Activated CD4-positive, CD25-positive, alpha-beta regulatory T cell (primary cell): ENCODE measurements at regions not wholly inside any gene's neighbourhood (a gene's known extent, or its start where the extent isn't known, plus 50 kb on each side); places are given as distances from the start of the nearest gene placed in this dataset.

Source experiments
- DNase-seq, 4 experiments: peaks; one replicate each; lab custom pipeline; 2025; lab: John Stamatoyannopoulos, UW

DNA sequence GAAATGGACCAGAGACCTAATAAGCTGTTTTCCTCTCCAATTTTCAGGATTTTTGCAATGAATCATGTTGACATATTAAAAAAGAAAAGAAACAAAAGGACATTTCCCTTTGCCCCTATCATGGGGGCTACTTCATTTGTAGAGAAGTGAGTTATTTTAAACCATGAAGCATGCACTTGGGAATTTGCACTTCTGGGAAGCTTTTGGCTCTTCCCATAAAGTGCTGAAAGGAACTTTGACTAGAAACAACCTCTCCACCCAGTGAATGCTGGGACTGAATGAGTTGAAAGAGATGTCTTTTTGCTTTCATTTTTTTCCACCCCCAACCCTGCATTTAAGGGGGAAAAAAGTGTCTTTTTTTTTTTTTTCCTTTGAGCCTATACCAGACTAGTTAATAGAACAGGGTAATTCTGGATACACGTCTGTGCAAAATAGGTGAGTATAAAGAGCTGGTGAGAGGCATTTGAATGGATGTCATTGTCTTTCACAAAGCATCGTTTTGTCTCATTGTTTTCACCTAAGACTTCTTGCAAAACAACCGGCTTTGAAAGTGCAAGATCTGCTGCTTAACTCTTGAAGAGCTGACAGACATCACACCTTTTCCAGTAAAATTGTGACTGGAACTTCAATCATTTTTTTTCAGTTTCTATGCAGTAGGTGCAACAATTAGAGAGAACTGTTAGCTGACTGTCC is 138.7 kb upstream of the BACH2 start:
- no peak for DNase-seq

DNA sequence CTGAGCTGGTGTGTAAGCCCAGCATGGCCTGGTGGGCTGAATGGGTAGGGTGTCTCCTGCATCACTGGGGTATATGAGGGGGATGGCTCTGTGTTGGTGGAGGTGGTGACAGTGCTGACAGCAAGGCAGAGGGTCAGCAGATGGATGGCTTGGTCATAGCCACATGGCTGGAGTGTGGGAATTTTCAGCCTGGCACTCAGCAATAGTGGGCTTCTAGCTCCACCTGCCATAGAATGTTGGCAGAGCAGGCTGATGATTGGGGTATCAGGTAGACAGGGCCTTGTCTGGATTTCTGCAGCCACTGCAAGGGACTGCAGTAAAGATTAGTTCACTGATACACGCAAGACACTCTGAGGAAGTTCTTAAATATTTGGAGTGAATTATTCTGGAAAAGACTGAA is 137.5 kb upstream of the BACH2 start:
- no peak for DNase-seq

DNA sequence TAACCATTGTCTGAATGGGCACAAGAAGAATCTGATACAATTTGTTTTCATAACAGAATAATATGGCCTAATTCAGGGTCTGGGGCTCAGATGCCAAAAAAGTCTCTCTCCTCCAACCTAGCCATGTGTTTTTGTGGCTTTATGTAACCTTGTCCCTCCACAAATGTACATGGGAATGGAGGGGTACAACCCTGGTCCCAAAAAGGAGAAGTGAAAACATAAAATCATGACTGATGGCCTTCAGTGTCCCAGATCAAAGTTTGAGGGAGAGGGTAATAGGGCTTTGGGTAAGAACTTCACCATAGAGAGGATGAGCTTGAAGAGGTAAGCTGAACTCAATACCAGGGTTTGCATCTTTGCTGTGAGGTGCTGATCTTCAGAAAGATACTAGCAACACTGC is 136.3 kb upstream of the BACH2 start:
- no peak for DNase-seq

DNA sequence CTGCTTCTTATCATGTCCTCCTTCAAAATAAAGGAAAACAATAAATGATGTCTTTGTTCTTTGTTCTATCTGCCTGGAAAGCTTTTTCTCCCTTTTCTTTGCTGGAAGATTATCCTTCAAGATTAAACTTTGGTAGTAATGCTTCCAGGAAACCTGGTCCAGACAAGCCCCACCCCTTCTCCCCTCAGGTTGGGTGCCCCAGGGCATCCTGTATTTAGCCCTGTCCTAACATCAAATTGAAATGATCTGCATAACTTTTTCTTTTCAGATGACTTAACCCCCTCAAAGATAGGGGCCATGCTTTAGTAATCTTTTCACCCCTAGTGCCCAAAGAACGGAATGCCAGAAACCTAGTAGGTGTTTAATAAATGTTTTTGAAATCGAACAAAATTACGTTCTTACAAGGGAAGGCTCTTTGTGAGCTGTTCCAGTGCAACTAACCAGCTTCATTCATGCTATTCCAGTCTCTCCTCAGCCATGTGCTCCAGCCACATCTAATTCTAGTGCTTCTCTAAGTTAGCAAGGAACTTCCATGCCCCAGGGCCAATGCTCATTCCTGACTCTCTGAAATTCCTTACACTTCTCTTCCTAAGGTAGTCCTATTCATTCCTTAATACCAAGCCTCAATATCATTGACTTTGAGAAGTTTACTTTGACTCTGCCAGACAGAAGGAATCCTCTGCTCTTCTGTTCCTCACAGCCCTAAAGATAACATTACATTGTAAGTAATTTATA is 135.6 kb upstream of the BACH2 start:
- no peak for DNase-seq

DNA sequence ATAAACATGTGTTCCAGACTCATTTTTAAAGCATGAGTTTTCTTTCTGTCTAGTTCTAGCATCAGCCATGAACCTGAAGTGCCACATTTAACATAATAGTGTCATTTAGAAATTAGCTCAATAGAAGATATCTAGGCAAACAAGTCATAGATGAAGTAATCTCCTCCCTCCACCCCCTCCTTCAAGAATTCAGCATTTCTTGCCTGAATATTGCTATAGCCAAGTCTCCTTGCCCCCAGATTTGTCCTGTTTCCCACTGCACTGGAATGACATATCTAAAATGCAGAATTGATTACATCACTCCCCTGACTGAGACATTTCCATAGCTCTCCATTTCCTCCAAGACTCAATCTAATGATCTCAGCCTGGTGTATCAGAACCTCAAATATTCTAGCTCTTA is 134.9 kb upstream of the BACH2 start:
- DNase-seq: no peak

DNA sequence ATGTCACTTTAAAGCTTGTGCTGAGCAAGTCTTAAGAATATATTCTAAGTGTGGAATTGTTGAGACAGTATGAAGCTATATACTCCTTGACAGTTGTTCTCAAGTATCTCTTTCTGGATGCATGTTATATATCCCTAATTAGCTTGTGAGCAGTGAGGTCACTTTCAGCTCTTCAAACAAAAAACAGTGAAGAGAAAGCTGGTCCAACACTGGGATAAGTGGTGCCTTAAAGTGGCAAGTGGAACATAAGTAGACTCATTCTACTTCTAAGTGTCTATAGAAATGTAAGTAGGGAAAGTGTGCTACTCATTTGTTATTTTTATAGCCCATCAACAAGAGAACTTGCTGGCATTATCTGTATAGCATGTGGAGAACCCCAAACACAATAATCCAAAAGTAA is 133.1 kb upstream of the BACH2 start:
- no peak for DNase-seq

DNA sequence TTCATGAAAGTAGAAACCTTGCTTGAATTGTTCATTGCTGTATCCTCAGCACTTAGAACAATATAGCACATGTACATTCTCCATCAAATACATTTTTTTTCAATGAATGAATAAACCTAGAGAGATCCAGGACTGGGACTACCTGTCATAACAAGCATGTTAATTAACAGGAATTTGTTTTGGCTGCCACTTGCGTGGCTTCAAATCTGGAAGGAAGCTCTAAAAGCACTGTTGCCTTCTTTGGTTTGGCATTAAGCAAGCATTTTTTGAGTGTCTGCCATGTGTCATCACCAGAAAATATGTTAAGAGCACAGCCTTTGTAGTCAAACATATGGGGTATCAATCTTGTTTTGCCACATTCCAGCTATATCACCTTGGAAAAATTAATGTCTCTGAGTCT is 131.9 kb upstream of the BACH2 start:
- no peak for DNase-seq

DNA sequence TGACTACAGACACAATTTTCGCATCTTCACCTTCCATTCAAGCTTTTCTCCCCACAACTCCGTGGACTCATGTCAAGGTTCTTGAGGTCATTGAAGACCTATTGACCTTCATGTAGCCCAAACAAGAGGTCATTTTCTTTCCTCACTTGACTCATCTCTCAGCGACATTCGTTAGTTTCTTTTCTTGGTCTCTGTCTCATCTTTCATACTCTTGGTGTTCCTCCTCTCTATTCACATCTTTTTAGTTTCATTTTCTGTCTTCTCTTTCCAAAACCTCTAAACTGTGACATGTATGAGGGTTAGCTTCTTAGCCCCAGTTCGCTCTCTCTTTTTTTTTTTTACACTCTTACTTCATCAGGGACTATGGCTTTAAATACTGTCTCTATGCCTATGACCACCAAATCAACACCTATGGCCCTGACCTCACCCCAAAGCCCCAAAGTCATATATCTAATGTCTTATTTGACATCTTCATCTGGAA is 128.6 kb upstream of the BACH2 start:
- no peak for DNase-seq

DNA sequence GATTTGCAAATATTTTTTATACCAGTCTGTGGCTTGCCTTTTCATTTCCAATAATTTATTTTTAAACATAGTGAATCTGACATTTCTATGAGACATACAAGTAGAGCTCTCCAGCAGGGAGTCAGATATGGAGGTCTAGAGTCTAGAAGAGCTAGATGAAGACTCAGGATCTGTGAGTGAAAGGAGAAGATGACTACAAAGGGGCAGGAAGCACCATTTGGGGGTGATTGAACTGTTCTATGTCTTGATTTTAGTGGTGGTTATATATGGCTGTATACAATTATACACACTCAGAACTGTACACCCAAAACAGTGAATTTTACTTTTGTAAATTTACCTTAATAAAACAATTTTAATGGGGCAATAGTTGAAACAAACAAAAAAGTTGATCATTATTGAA is 127.9 kb upstream of the BACH2 start:
- no peak for DNase-seq

DNA sequence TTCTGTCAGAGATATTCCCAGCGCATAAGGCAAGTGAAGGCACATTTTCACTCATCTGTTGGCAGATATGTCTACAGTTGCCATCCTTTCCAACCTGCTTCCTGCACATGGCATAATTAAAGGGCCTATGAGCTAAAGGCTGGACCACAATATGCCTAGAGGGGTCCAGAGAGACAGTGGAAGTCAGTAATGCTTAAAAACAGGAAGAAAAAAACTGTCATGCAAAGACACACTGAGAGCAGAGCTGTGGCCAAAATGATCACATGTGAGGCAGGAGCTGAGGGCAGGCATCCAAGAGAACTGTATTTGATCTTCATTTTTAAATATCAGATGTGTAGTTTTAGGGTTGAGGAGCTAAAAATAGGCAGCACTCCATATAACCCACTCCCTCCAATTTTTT is 125.0 kb upstream of the BACH2 start:
- no peak for DNase-seq

DNA sequence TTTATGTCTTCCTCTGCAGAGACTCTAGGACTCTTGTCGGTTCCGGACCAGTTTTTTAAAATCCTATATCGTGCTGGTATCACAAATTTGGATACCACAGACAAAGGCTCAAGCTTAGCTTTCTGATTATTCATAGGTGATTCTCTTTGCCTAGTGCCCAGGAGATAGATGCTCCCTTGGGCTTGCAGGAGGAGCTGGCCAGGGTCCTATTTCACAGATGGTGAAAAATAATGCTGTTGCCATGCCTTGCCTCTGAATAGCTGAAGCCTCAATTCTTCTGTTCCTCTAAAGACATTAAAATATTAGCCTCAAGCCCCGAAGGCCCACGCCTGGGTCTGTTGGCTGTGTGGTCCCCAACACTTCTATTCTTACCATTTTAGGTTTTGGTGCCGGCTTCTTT is 123.9 kb upstream of the BACH2 start:
- no peak for DNase-seq

DNA sequence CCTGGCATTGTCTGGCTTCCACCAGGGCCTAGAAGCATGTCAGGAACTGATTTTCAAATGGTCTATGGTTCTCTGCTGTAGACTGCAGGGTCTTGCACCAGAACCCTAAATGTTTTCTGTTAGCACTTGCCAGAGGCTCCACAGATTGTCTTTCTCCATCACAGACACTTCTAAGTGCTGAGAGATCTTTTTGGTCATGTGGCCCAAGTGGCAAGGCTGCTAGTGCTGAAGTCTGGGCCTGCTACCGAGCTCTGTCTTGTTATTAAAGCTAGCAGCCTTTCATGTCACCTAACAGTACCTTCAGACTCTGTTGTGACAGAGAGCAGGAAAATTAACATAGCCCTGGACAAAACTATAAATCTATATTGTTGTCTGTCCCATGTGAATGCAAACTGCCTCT is 120.7 kb upstream of the BACH2 start:
- no peak for DNase-seq

DNA sequence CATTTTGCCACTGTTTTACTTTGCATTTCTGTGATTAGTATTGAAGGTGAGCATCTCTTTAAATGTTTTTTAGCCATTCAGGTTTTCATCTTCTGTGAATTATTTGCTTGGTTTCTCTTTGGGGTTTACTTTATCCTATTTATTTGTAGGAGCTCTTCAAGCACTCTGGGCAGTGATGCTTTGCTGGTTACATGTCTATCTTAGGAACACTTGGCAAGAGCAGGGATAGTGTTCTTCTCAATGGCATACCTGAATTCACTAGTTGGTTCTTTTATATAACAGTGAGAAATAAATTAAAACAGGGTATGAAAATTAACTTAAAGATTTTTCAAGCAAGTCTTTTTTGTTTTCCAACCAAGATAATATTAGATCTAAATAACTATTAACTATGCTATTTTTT is 119.7 kb upstream of the BACH2 start:
- no peak for DNase-seq

DNA sequence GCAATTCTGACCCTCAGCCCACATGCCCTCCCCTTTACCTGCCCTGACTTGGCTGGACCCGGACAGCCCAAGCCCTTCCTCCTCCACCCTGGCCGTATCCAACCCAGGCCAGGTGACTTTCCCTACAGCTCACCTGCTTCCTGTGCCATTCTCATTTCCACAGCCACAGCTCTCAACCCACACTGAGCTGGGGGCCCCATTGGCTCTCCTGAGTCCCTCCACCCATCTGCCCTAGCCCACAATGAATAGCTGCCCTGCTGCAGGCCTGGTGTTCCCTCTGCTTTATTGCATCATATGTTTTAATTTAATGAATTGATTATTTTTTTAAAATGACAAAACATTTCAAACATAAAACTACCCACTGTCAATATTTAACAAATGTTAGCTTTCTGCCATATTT is 118.5 kb upstream of the BACH2 start:
- no peak for DNase-seq

DNA sequence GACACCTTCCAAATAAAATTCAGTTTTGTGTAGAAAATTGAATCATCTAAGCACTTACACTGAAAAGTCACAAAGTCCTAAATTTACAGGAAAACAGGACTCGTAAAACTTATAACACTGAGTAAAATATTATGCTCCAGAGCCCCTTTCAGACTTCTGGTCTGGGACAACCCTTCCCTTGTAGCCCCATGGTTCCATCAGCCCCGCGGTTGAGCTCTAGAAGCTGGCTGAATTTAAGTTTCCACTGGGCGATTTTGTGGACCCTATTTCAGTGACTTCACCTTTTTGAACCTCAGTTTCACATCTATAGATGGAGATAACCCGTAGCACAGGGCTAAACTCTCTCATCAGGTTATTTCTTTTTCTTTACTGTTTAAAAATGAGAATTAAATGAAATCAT is 117.7 kb upstream of the BACH2 start:
- no peak for DNase-seq

DNA sequence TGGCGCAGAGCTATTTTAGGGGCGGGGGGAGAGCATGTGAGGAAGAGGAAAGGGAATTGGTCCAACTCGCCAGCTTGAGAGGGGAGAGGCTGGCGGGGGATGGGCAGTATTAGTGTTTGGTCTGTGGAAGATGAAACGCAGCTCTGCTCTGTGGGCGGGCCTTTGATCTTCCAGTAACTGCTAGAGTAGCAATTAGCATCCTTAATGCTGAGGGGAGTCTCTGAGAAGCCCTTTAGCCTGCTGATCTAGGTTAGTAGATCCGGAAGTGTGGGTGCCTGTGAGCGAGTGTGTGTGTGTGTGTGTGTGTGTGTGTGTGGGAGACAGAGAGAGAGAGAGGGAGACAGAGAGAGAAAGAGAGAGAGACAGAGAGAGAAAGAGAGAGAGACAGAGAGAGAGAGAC is 117.2 kb upstream of the BACH2 start:
- peak in 3 of 4 experiments; percentile 33 to 61 (median 46) for DNase-seq

DNA sequence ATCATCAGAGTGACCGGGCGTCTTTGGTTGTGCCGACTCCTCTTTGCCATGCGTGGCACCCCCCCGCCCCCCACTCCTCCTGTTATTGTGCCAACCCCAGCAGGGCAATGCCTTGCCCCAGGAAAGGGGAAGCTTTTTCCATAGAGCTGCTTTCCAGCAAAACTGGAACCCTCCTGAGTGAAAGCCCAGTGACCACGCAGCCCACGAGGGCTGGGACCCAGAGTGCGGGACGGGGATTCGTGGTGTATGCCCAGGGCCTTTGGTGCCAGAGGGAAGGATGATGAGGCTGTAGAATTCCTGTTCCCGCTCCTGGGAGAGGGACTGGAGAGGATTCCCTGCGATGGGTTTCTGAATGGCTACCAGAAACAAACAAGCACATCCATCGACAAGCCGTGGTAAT is 116.8 kb upstream of the BACH2 start:
- no peak for DNase-seq

DNA sequence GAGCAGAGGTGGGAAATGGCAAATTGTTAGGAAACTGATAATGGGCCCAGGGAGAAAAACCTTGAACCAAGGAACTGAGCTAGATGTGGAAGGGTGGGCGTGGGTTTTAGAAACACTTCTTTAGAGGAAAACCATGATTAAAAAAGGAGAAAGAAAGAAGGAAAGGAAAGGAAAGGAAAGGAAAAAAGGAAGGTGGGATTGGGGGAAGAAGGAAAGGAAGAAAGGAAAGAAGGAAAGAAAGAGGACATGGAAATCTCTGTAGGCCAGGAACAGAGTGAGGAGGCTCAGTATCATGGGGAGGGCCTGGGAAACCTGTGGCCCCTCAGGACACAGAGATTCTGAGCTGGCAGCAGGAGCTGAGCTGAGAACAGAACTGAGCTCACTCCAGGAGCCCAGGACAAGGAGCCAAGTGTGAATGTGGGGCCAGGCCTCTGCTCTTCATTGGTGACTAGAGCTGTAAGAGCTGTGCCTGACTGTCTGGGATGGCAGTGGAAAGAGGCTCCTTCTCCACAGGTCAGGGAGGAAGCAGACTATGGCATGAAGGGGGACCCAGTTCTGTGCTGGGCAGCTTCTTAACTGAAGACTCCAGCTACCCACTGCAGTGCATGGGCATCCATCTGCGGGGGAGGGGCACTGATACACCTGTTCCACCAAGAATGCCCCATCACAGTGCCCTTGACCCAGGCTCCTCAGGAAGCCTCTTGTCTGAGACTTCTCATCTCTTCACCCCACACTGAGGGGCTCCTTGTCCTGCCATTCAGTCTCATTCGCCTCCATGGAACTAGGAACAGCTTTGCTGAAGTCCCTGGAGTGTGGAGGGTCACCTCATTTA is 116.1 kb upstream of the BACH2 start:
- peak in 1 of 4 experiments; percentile 3 for DNase-seq

DNA sequence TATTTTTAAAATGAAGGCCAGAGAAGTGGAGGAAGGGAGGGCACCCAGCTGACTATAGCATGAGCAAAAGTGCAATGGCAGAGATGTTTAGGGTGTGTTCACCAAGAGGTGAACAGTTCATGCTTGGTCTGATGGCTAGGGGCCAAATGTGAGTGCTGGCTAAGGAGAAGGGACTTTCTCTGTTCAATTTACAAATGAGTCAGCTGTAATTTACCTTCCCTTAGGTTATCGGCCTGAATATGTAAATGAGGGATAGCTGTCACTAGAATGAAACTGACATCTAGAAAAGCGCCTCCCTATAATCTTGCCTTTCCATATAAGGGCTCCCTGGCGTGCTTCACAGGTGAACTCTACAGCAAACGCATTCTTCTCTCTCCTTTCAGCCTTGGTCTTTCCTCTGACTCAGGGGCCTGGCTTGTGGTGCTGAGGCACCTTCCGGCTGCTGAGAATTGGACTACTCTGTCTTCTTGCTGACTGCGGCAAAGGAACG is 114.7 kb upstream of the BACH2 start:
- peak in 3 of 4 experiments; percentile 13 to 44 (median 19) for DNase-seq

DNA sequence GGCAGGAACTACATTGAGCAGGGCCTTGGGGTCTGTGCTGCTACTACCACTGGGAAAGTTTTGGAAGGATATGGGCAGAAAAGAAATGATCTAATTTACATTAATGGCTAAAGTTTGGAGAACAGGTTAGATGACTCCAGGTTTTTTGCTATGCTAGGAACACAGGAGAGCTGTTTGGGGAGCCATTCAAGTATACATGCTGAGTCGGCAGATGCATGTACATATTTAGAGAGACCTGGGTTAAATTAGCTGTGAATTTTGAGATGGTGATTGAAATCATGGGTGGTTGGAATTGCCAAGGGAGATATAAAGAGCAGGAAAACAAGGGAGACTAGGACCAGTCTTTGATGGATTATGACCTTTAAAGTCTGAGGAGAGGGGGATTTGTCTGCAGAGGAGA is 113.1 kb upstream of the BACH2 start:
- DNase-seq: no peak

DNA sequence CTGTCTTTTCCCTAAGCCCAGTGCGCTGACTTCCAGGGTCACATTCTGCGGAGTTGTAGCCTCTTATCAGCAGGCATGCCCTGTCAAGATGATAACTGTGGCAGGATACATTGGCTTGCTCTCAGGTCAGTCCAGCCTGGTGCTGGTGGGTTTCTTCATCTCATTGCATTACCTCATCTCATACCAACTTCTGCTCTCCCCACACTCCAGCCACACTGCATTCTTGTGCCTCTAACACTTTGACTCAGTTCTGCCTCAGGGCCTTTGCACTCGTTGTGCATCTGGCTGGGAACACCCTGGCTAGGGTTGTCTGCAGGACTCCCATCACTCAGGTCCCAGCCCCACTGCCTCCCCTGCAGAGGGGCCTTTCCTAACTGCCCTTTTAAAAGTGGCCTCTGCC is 110.3 kb upstream of the BACH2 start:
- DNase-seq: no peak

DNA sequence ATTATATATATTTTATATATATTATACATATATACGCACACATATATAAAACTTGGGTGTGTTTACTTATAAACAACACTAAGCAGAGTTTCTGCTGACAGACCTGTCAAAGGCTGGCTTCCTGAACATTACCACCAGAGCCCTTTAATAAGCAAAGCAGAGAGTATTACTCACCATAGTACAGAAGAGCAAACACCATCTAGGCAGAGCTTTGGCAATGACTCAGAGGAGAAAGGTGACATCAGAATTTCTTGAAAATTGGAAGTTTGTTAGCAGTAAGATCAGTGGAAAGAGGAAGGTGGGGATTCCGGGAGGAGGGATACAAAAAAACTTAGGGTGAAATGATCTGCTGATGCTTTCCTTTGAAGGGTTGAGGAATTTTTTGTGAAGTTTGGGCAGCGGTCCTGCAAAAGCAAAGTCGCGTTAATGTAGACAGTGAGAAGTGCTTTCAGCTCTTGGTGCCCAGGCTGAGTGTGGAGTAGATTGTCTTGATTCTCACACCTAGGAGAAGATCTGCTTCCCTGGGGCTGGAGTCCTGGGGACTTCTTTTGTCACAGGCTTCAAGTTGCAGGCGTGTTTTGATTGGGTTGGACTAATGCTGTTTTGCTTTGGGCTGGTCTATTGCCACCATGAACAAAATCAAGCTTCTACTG is 109.6 kb upstream of the BACH2 start:
- DNase-seq: peak in 1 of 4 experiments; percentile 1
